ENCODE measurements at regions not wholly inside any gene's neighbourhood (a gene's known extent, or its start where the extent isn't known, plus 50 kb on each side); places are given as distances from the start of the nearest gene placed in this dataset.

DNA sequence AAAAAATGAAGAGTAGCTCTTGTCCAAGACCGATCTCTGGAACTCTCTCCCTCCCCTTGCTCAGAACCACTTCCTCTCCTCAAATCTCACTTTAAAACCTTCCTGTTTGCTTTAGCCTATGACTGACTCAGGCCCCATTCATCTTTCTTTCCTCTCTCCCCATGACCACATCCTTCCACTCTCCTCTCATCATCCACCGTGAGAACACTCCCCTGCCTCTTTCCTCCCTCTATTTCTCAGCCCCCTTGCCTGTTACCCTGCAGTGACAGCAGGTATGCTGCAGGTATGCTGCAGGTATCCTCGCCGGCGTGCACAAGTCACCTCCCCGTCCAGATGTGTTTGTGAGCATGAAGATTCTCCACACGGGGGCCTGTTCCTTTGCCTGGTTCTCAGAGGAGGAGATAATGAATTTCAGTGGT lies 505.3 kb downstream of the CCDC171 start:
- POLR2A ChIA-PET, result no interaction called here

GRCh38 chr9:16060436-16061129 lies 507.7 kb downstream of the CCDC171 start:
- ATAC-seq (no peak), DNase-seq (ENCODE audit: low read depth in 1 of 2, low spot score in 1 of 2) (no peak), FAIRE-seq (no peak)
- no peaks in the 10 kb centered on the region for H3K9me3 ChIP-seq
- WGBS (ENCODE audit: missing lambda C conversion rate), result 63% methylated on average over 3 of the region's 3 CpGs
- H3K4me1 ChIP-seq, result peaks cover 35% of the 10 kb centered on the region
- ChIA-PET CTCF (no interaction called here), POLR2A (no interaction called here)
- H3K4me3 ChIP-seq, result no peak overlapping the region
- H3K27ac ChIP-seq, result peak overlapping the region in 1 of 2 experiments; percentile 51; a peak in 3 of 6 replicates
- H3K4me2 ChIP-seq, result no peak overlapping the region
- TF ChIP-seq HOXA7 (CRISPR knock-in tag; IDR thresholded peaks at IDR 0.05), result no peak
- no peak for TF ChIP-seq ATOH8 (CRISPR knock-in tag; IDR thresholded peaks at IDR 0.05; ENCODE audit: low read depth)
- TF ChIP-seq RARB (CRISPR knock-in tag; IDR thresholded peaks at IDR 0.05), result no peak
- TF ChIP-seq EHMT2 (IDR thresholded peaks at IDR 0.05; ENCODE audit: low read depth), result no peak
- no peak for TF ChIP-seq NFE2L2 (conservative IDR thresholded peaks at IDR 0.05; ENCODE audit: low read length)
- no peak for TF ChIP-seq FOSL2 (IDR thresholded peaks at IDR 0.05)
- TF ChIP-seq FOSL2 (CRISPR knock-in tag; IDR thresholded peaks at IDR 0.05), result no peak
- no peak for TF ChIP-seq HOXB5 (CRISPR knock-in tag; IDR thresholded peaks at IDR 0.05)
- no peak for TF ChIP-seq MYC (IDR thresholded peaks at IDR 0.05; ENCODE audit: borderline replicate concordance, low read length)
- no peak for TF ChIP-seq JUN (IDR thresholded peaks at IDR 0.05)
- no peak for TF ChIP-seq MAFK (IDR thresholded peaks at IDR 0.05; ENCODE audit: partially characterized antibody)
- TF ChIP-seq HMGXB4 (CRISPR knock-in tag; IDR thresholded peaks at IDR 0.05; ENCODE audit: borderline replicate concordance), result no peak
- TF ChIP-seq MAX (IDR thresholded peaks at IDR 0.05), result no peak
- TF ChIP-seq ZNF302 (CRISPR knock-in tag; IDR thresholded peaks at IDR 0.05), result no peak
- no peak for TF ChIP-seq FOXS1 (CRISPR knock-in tag; IDR thresholded peaks at IDR 0.05)
- no peak for TF ChIP-seq GATA3 (IDR thresholded peaks at IDR 0.05; ENCODE audit: borderline replicate concordance)
- TF ChIP-seq JUNB (IDR thresholded peaks at IDR 0.05), result no peak

More for the DNA sequence above, 505.3 kb downstream of the CCDC171 start:
- H3K27ac ChIP-seq, result peak overlapping the region in 1 of 2 experiments; percentile 63; a peak in 4 of 6 replicates
- FAIRE-seq (no peak), DNase-seq (ENCODE audit: low read depth in 1 of 2, low spot score in 1 of 2) (no peak), ATAC-seq (peak in 1 of 2 experiments; percentile 51; a peak in 2 of 6 replicates)
- WGBS (ENCODE audit: missing lambda C conversion rate), result 61% methylated on average over 7 of the region's 7 CpGs
- TF ChIP-seq ATOH8 (CRISPR knock-in tag; IDR thresholded peaks at IDR 0.05; ENCODE audit: low read depth), result no peak
- TF ChIP-seq MAFK (IDR thresholded peaks at IDR 0.05; ENCODE audit: partially characterized antibody), result no peak
- TF ChIP-seq KDM5A (IDR thresholded peaks at IDR 0.05), result no peak
- TF ChIP-seq NPAS2 (CRISPR knock-in tag; IDR thresholded peaks at IDR 0.05; ENCODE audit: borderline replicate concordance), result no peak
- no peak for TF ChIP-seq TFCP2L1 (CRISPR knock-in tag; IDR thresholded peaks at IDR 0.05)
- no peak for TF ChIP-seq NR3C1 (IDR thresholded peaks at IDR 0.05)
- TF ChIP-seq EP300 (IDR thresholded peaks at IDR 0.05), result no peak
- TF ChIP-seq E2F6 (IDR thresholded peaks at IDR 0.05; ENCODE audit: borderline replicate concordance, low read depth), result no peak
- TF ChIP-seq CHD2 (IDR thresholded peaks at IDR 0.05; ENCODE audit: low read length, partially characterized antibody), result no peak
- peaks cover 23% of the 10 kb centered on the region for H3K4me1 ChIP-seq
- CTCF ChIA-PET, result interaction anchor here (1.4 kb wide), 1 partner anchor 66 kb away, joined by 3 read pairs; no protein-coding TSS in a partner anchor
- H3K4me2 ChIP-seq, result peak overlapping the region; percentile 22; the same call in 2 of the 3 replicates
- H3K4me3 ChIP-seq, result no peak overlapping the region
- no peaks in the 10 kb centered on the region for H3K9me3 ChIP-seq
